ENCODE measurements at regions not wholly inside any gene's neighbourhood (a gene's known extent, or its start where the extent isn't known, plus 50 kb on each side); places are given as distances from the start of the nearest gene placed in this dataset.

- Histone ChIP-seq H3K4me2 (ENCODE audit: low read length) (no peak overlapping the region), H2AFZ (ENCODE audit: low read length) (no peak overlapping the region), H4K20me1 (ENCODE audit: low read length) (no peaks in the 10 kb centered on the region), H3K27ac (ENCODE audit: low read length) (no peak overlapping the region), H3K4me1 (ENCODE audit: insufficient read depth, low read length) (no peaks in the 10 kb centered on the region), H3K9me2 (replicated peaks; ENCODE audit: low read length) (no peaks in the 10 kb centered on the region), H3K9me3 (ENCODE audit: low read length) (no peaks in the 10 kb centered on the region), H3K4me3 (ENCODE audit: low read length) (no peak overlapping the region), H3K79me2 (ENCODE audit: low read length) (no peaks in the 10 kb centered on the region), H3F3A (ENCODE audit: low read length, unreplicated experiment) (no peaks in the 10 kb centered on the region), H3K9ac (ENCODE audit: low read length) (no peak overlapping the region), H3K27me3 (ENCODE audit: low read length) (no peaks in the 10 kb centered on the region), H3K36me3 (ENCODE audit: low read depth, low read length) (no peaks in the 10 kb centered on the region)
- CTCF ChIA-PET, result no interaction called here
- intact Hi-C loops (cut with micrococcal nuclease), result no loop called here
- TF ChIP-seq EZH2 (IDR thresholded peaks at IDR 0.05; ENCODE audit: low read length, unreplicated experiment) (no peak), CTCF (conservative IDR thresholded peaks at IDR 0.05; ENCODE audit: low read depth, low read length) (no peak), EZH2phosphoT487 (IDR thresholded peaks at IDR 0.05; ENCODE audit: borderline replicate concordance, low read length) (no peak)
- DNase-seq (no peak), ATAC-seq (no peak)
- no TSS peak for BruUV-seq (replicated peaks)
- POLR2A ChIA-PET (ENCODE audit: unreplicated experiment), result no interaction called here
These were observed 101.3 kb upstream of the SKAP2 start for GRCh38 chr7:26965724-26966123.

- intact Hi-C loops (cut with micrococcal nuclease), result no loop called here
- H3F3A ChIP-seq (ENCODE audit: low read length, unreplicated experiment), result no peaks in the 10 kb centered on the region
These were observed 99.9 kb upstream of the SKAP2 start for GRCh38 chr7:26964156-26964808.

More at GRCh38 chr7:26964156-26964808, 99.9 kb upstream of the SKAP2 start:
- no peak overlapping the region for H3K27ac ChIP-seq (ENCODE audit: low read length)
- H3K9ac ChIP-seq (ENCODE audit: low read length), result no peak overlapping the region
- H2AFZ ChIP-seq (ENCODE audit: low read length), result no peak overlapping the region
- no peak overlapping the region for H3K4me2 ChIP-seq (ENCODE audit: low read length)
- H3K4me1 ChIP-seq (ENCODE audit: insufficient read depth, low read length), result peaks cover 6% of the 10 kb centered on the region
- H4K20me1 ChIP-seq (ENCODE audit: low read length), result no peaks in the 10 kb centered on the region
- ATAC-seq (no peak), DNase-seq (no peak)
- no peaks in the 10 kb centered on the region for H3K9me2 ChIP-seq (replicated peaks; ENCODE audit: low read length)
- H3K9me3 ChIP-seq (ENCODE audit: low read length), result no peaks in the 10 kb centered on the region
- POLR2A ChIA-PET (ENCODE audit: unreplicated experiment), result no interaction called here
- H3K27me3 ChIP-seq (ENCODE audit: low read length), result no peaks in the 10 kb centered on the region
- H3K79me2 ChIP-seq (ENCODE audit: low read length), result no peaks in the 10 kb centered on the region
- no peaks in the 10 kb centered on the region for H3K36me3 ChIP-seq (ENCODE audit: low read depth, low read length)
- CTCF ChIA-PET, result no interaction called here
- no TSS peak for BruUV-seq (replicated peaks)
- TF ChIP-seq EZH2phosphoT487 (IDR thresholded peaks at IDR 0.05; ENCODE audit: borderline replicate concordance, low read length) (no peak), CTCF (conservative IDR thresholded peaks at IDR 0.05; ENCODE audit: low read depth, low read length) (no peak), EZH2 (IDR thresholded peaks at IDR 0.05; ENCODE audit: low read length, unreplicated experiment) (no peak)
- no peak overlapping the region for H3K4me3 ChIP-seq (ENCODE audit: low read length)

Data from PC-3 (cell line).